H1 (cell line): ENCODE measurements at regions not wholly inside any gene's neighbourhood (a gene's known extent, or its start where the extent isn't known, plus 50 kb on each side); places are given as distances from the start of the nearest gene placed in this dataset.

Source experiments
- CTCF ChIA-PET: fragments of 300-600 bp; sonication (Branson Sonifier 250); formaldehyde crosslinking; loops from one replicate; lab custom pipeline; 2021; ENCODE audit not compliant: partially characterized antibody; lab: Charles Lee
- POLR2A ChIA-PET: fragments of 300-600 bp; sonication (Branson Sonifier 250); formaldehyde crosslinking; loops from one replicate; lab custom pipeline; 2021; ENCODE audit warnings: inconsistent platforms; ENCODE audit not compliant: partially characterized antibody; lab: Charles Lee
- DNase-seq, 2 experiments: peaks; one replicate each; pipeline versions ENCODE4 v3.0.0 to v3.0.0-alpha.2; 2010 to 2022; ENCODE audit warnings: low spot score in 2 of 2, low read depth in 1 of 2, mixed read lengths in 1 of 2
- FAIRE-seq: peaks from 2 replicates; lab custom pipeline; 2011; peaks lifted over from hg19 to GRCh38; lab: Jason Lieb, UNC
- H2AFZ ChIP-seq: 2 replicates; pipeline ENCODE4 v1.8.1; 2012; ENCODE audit warnings: low read length, inconsistent platforms
- H2AK5ac ChIP-seq: 2 replicates; pipeline ENCODE4 v1.6.1; 2013; ENCODE audit warnings: low read depth, low read length
- H2BK120ac ChIP-seq: replicated peaks from 2 replicates; pipeline ENCODE3; 2013; ENCODE audit warnings: low read depth, low read length, inconsistent platforms
- H2BK12ac ChIP-seq: 2 replicates; pipeline ENCODE4 v1.6.1; 2013; ENCODE audit warnings: low read depth, low read length
- H2BK15ac ChIP-seq: 2 replicates; pipeline ENCODE4 v1.6.1; 2013; ENCODE audit warnings: low read length
- H2BK20ac ChIP-seq: 2 replicates; pipeline ENCODE4 v1.6.1; 2013; ENCODE audit warnings: low read length
- H2BK5ac ChIP-seq: 2 replicates; pipeline ENCODE4 v1.6.1; 2013; ENCODE audit warnings: low read depth, low read length
- H3K14ac ChIP-seq: 2 replicates; pipeline ENCODE4 v1.6.1; 2013; ENCODE audit warnings: inconsistent platforms; ENCODE audit not compliant: insufficient read length
- H3K18ac ChIP-seq: 2 replicates; pipeline ENCODE4 v1.6.1; 2013; ENCODE audit warnings: low read length; ENCODE audit errors: extremely low read depth
- H3K23ac ChIP-seq: 2 replicates; pipeline ENCODE4 v1.6.1; 2013; ENCODE audit warnings: inconsistent platforms; ENCODE audit not compliant: insufficient read length
- H3K23me2 ChIP-seq: 2 replicates; pipeline ENCODE4 v1.6.1; 2013; ENCODE audit warnings: low read depth, low read length
- H3K27ac ChIP-seq: 2 replicates; pipeline ENCODE4 v1.6.1; 2011; ENCODE audit warnings: low read depth, low read length, inconsistent platforms
- H3K27me3 ChIP-seq, 4 experiments: replicated peaks in 1 of 4; 1 replicate in 1 of 4; 2 replicates in 3 of 4; pipeline versions ENCODE4 v1.6.1 to v1.8.1; 2011 to 2013; ENCODE audit warnings: low read length in 3 of 4, mild to moderate bottlenecking in 3 of 4, inconsistent platforms in 2 of 4, mixed read lengths in 2 of 4, moderate library complexity in 1 of 4; ENCODE audit not compliant: control insufficient read depth in 3 of 4, insufficient read depth in 3 of 4; ENCODE audit errors: extremely low read depth in 1 of 4
- H3K36me3 ChIP-seq, 4 experiments: 2 replicates each; pipeline versions ENCODE4 v1.6.1 to v1.8.1; 2011 to 2013; ENCODE audit warnings: mild to moderate bottlenecking in 4 of 4, low read length in 3 of 4, moderate library complexity in 2 of 4, control low read depth in 1 of 4, inconsistent platforms in 1 of 4; ENCODE audit not compliant: insufficient read depth in 4 of 4, control insufficient read depth in 2 of 4
- H3K4ac ChIP-seq: replicated peaks from 2 replicates; pipeline ENCODE3; 2013; ENCODE audit warnings: low read length, low read depth, mixed read lengths, inconsistent platforms; ENCODE audit not compliant: insufficient read length
- H3K4me1 ChIP-seq, 4 experiments: replicated peaks in 1 of 4; 1 replicate in 1 of 4; 2 replicates in 3 of 4; pipeline versions ENCODE4 v1.6.1 to v1.8.1; 2011 to 2013; ENCODE audit warnings: low read length in 3 of 4, inconsistent platforms in 2 of 4, mixed read lengths in 1 of 4; ENCODE audit not compliant: insufficient read depth in 4 of 4, control insufficient read depth in 3 of 4
- H3K4me2 ChIP-seq, 2 experiments: 2 replicates each; pipeline versions ENCODE4 v1.6.1 to v1.8.1; 2011 to 2013; ENCODE audit warnings: low read depth in 2 of 2, low read length in 2 of 2, control low read depth in 1 of 2, inconsistent platforms in 1 of 2, mild to moderate bottlenecking in 1 of 2; ENCODE audit not compliant: insufficient read depth in 1 of 2
- H3K4me3 ChIP-seq, 4 experiments: fragments of 200-600, 300-600 bp in 1 of 4; sonication (generic), shearing (Covaris generic), sonication (Bioruptor Twin) in 1 of 4; 2 replicates each; pipeline versions ENCODE4 v1.5.1 to v1.8.1; 2011 to 2016; ENCODE audit warnings: low read length in 4 of 4, low read depth in 3 of 4, control low read depth in 2 of 4, inconsistent platforms in 2 of 4, mild to moderate bottlenecking in 2 of 4, mixed read lengths in 1 of 4, moderate library complexity in 1 of 4; ENCODE audit not compliant: insufficient read depth in 2 of 4; ENCODE audit errors: extremely low read depth in 1 of 4
- H3K56ac ChIP-seq: replicated peaks from 2 replicates; pipeline ENCODE3; 2013; ENCODE audit warnings: low read depth, mild to moderate bottlenecking, mixed read lengths, low read length, inconsistent platforms; ENCODE audit not compliant: insufficient read length
- H3K79me1 ChIP-seq: 2 replicates; pipeline ENCODE4 v1.6.1; 2013; ENCODE audit warnings: low read depth, low read length, control low read depth
- H3K79me2 ChIP-seq, 2 experiments: 2 replicates each; pipeline versions ENCODE4 v1.6.1 to v1.8.1; 2012 to 2013; ENCODE audit warnings: low read length in 2 of 2, mild to moderate bottlenecking in 2 of 2, inconsistent platforms in 1 of 2; ENCODE audit not compliant: insufficient read depth in 2 of 2, control insufficient read depth in 1 of 2
- H3K9ac ChIP-seq, 4 experiments: replicated peaks in 1 of 4; 1 replicate in 1 of 4; 2 replicates in 3 of 4; pipeline versions ENCODE4 v1.6.1 to v1.8.1; 2011 to 2013; ENCODE audit warnings: low read depth in 3 of 4, low read length in 3 of 4, control low read depth in 2 of 4, mild to moderate bottlenecking in 2 of 4, moderate library complexity in 2 of 4, inconsistent platforms in 1 of 4; ENCODE audit errors: extremely low read depth in 1 of 4
- H3K9me3 ChIP-seq, 2 experiments: 2 replicates each; pipeline versions ENCODE4 v1.6.1 to v1.8.1; 2012 to 2013; ENCODE audit warnings: mild to moderate bottlenecking in 2 of 2, moderate library complexity in 2 of 2, control low read depth in 1 of 2, inconsistent platforms in 1 of 2, low read depth in 1 of 2, low read length in 1 of 2, mixed read lengths in 1 of 2; ENCODE audit not compliant: insufficient read depth in 2 of 2
- H4K20me1 ChIP-seq, 2 experiments: replicated peaks in 1 of 2; 2 replicates each; pipeline versions ENCODE3 to v1.8.1; 2011 to 2013; ENCODE audit warnings: inconsistent platforms in 2 of 2, low read length in 2 of 2, mild to moderate bottlenecking in 1 of 2; ENCODE audit not compliant: insufficient read depth in 2 of 2, control insufficient read depth in 1 of 2
- H4K5ac ChIP-seq: 2 replicates; pipeline ENCODE4 v1.6.1; 2013; ENCODE audit warnings: low read length, low read depth, mixed read lengths, inconsistent platforms; ENCODE audit not compliant: insufficient read length
- H4K8ac ChIP-seq: 2 replicates; pipeline ENCODE4 v1.8.0; 2013; ENCODE audit warnings: mild to moderate bottlenecking, moderate library complexity, low read length, inconsistent platforms; ENCODE audit not compliant: insufficient read depth; ENCODE audit errors: extremely low read depth
- H4K91ac ChIP-seq: replicated peaks from 2 replicates; pipeline ENCODE3; 2013; ENCODE audit warnings: low read length, mixed read lengths, inconsistent platforms; ENCODE audit not compliant: insufficient read length
- CEBPB ChIP-seq: IDR thresholded peaks from 2 replicates; pipeline ENCODE4 v1.6.1; 2012; ENCODE audit warnings: low read depth, low read length
- CREB1 ChIP-seq: IDR thresholded peaks from 2 replicates; pipeline ENCODE4 v1.6.1; 2012; ENCODE audit warnings: inconsistent platforms
- EGR1 ChIP-seq: IDR thresholded peaks from 2 replicates; pipeline ENCODE4 v1.6.1; 2011; ENCODE audit warnings: low read depth, low read length, borderline replicate concordance
- MAX ChIP-seq: IDR thresholded peaks from 2 replicates; pipeline ENCODE4 v1.6.1; 2012; ENCODE audit warnings: inconsistent platforms
- POLR2AphosphoS5 ChIP-seq: IDR thresholded peaks from 2 replicates; pipeline ENCODE4 v1.6.1; 2011; ENCODE audit warnings: low read depth, low read length
- SUZ12 ChIP-seq: fragments of 200-600 bp; sonication (generic); IDR thresholded peaks from 2 replicates; pipeline ENCODE4 v1.6.1; 2012; ENCODE audit warnings: mild to moderate bottlenecking, inconsistent platforms, low read length, moderate library complexity, mixed read lengths
- TAF7 ChIP-seq: optimal IDR thresholded peaks from 2 replicates; pipeline ENCODE3; 2011; ENCODE audit warnings: low read depth, mild to moderate bottlenecking, inconsistent platforms, low read length, moderate library complexity, borderline replicate concordance
- WGBS, 2 experiments: shearing (Covaris generic) in 1 of 2; methylation state at CpG; one replicate each; pipeline versions ENCODE4 v1.1.6 to v1.1.7; 2013 to 2015; ENCODE audit warnings: low lambda C conversion rate in 2 of 2, mixed read lengths in 2 of 2, inconsistent platforms in 1 of 2, low coverage in 1 of 2, missing lambda C conversion rate in 1 of 2; ENCODE audit not compliant: insufficient replicate concordance in 2 of 2, insufficient coverage in 1 of 2, insufficient read length in 1 of 2; ENCODE audit errors: extremely low coverage in 1 of 2, missing lambda C conversion rate in 1 of 2; 5-methylcytosine and 5-hydroxymethylcytosine counted together

GRCh38 chr18:5771343-5771742 is 124.0 kb downstream of the TMEM200C start:
- no peak overlapping the region for H3K9ac ChIP-seq
- no peak overlapping the region for H3K14ac ChIP-seq
- FAIRE-seq (no peak), DNase-seq (no peak)
- no peaks in the 10 kb centered on the region for H3K36me3 ChIP-seq
- H3K18ac ChIP-seq = no peak overlapping the region
- no peak overlapping the region for H2BK5ac ChIP-seq
- no peaks in the 10 kb centered on the region for H3K23me2 ChIP-seq
- no peak overlapping the region for H2BK15ac ChIP-seq
- H4K91ac ChIP-seq = no peak overlapping the region
- H2AFZ ChIP-seq = no peak overlapping the region
- H2BK12ac ChIP-seq = no peak overlapping the region
- WGBS, 2 experiments = 89% methylated on average over 5 of the region's 5 CpGs; no CpG with 5 or more reads in 1 of the 2 experiments
- H3K4me3 ChIP-seq = no peak overlapping the region
- H3K4me2 ChIP-seq = no peak overlapping the region
- no peak overlapping the region for H4K8ac ChIP-seq
- H2BK120ac ChIP-seq = no peak overlapping the region
- H3K27ac ChIP-seq = no peak overlapping the region
- H3K9me3 ChIP-seq = no peaks in the 10 kb centered on the region
- H4K20me1 ChIP-seq = no peaks in the 10 kb centered on the region
- H3K56ac ChIP-seq = no peak overlapping the region
- H3K27me3 ChIP-seq = no peaks in the 10 kb centered on the region
- H2AK5ac ChIP-seq = no peak overlapping the region
- no peaks in the 10 kb centered on the region for H3K79me2 ChIP-seq
- POLR2A ChIA-PET = no interaction called here
- no peak overlapping the region for H2BK20ac ChIP-seq
- peaks cover 0 to 8% (median under 1%) of the 10 kb centered on the region in 4 experiments; a peak in 4 of 7 replicates for H3K4me1 ChIP-seq
- no peaks in the 10 kb centered on the region for H3K79me1 ChIP-seq
- no peak overlapping the region for H4K5ac ChIP-seq
- H3K23ac ChIP-seq = no peak overlapping the region
- no peak overlapping the region for H3K4ac ChIP-seq
- CTCF ChIA-PET = interaction anchor here (1.3 kb wide), 1 partner anchor 170 kb away, joined by 3 read pairs; no protein-coding TSS in a partner anchor
- TF ChIP-seq SUZ12 = no peak
- TF ChIP-seq CREB1 = no peak
- no peak for TF ChIP-seq CEBPB
- no peak for TF ChIP-seq POLR2AphosphoS5
- TF ChIP-seq EGR1 = no peak
- TF ChIP-seq MAX = no peak
- no peak for TF ChIP-seq TAF7
